ENCODE measurements at regions not wholly inside any gene's neighbourhood (a gene's known extent, or its start where the extent isn't known, plus 50 kb on each side); places are given as distances from the start of the nearest gene placed in this dataset.
"Not testable (repeated sequence)": the region's sequence is repeated elsewhere in the genome, so short reads cannot be mapped to it uniquely, and the experiment has no call there.

DNA sequence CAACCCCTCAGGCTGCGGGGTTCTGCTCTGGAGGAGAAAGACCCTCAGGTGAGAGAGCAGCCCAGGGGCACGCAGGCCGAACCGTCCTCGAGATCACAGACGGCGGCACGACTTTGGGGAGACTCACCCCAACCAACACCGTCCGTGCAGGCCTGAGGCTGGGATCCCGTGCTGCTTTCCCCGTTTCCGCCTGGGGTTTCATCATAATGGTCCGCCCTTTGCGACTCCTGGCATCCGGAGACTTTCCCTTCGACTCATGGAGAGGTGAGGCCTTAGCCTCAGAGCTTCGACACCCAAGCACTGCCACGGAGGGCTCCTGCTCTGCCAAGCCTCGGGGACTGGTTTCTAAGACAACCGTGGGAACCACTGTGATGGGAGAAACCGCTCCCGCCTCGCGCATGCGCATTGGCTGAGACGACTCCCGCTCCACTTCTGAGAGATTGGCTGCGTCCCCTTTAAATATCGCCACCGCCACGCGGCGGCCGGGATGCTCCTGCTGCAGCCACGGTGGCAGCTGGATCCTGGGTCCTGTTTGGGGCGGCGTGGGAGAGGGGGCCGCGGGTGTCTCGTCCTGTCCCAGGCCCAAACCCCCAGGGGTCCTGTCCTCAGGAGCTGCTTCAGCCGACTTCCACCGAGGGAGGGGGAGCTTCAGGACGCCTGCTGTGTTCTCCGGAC lies 480.1 kb downstream of the SPATA31A7 start:
- not testable (repeated sequence) for TF ChIP-seq POLR2A, CTCF, POLR2AphosphoS5 (IDR thresholded peaks at IDR 0.05)

Data from upper lobe of left lung (tissue), 4 donors.